ENCODE measurements at regions not wholly inside any gene's neighbourhood (a gene's known extent, or its start where the extent isn't known, plus 50 kb on each side); places are given as distances from the start of the nearest gene placed in this dataset.

GRCh38 chr6:122308074-122308473 lies 91.4 kb upstream of the HSF2 start:
- no peak for DNase-seq

GRCh38 chr6:122315842-122316241 lies 83.6 kb upstream of the HSF2 start:
- no peak for DNase-seq

GRCh38 chr6:122322824-122323223 lies 76.6 kb upstream of the HSF2 start:
- DNase-seq, result no peak

GRCh38 chr6:122323361-122323760 lies 76.1 kb upstream of the HSF2 start:
- no peak for DNase-seq

- no peak for DNase-seq
These were observed 69.1 kb upstream of the HSF2 start for GRCh38 chr6:122330315-122330714.

- DNase-seq, result no peak
These were observed 61.8 kb upstream of the HSF2 start for GRCh38 chr6:122337645-122338044.

- no peak for DNase-seq
These were observed 59.8 kb upstream of the HSF2 start for GRCh38 chr6:122339661-122340060.

GRCh38 chr6:122347280-122347679 lies 52.2 kb upstream of the HSF2 start:
- DNase-seq, result no peak

- DNase-seq, result no peak
These were observed 51.7 kb upstream of the HSF2 start for GRCh38 chr6:122347751-122348150.

Measured in NCI-H446 (cell line).